Motor neuron (in vitro differentiated cells): ENCODE measurements at regions not wholly inside any gene's neighbourhood (a gene's known extent, or its start where the extent isn't known, plus 50 kb on each side); places are given as distances from the start of the nearest gene placed in this dataset.
"Not testable (repeated sequence)": the region's sequence is repeated elsewhere in the genome, so short reads cannot be mapped to it uniquely, and the experiment has no call there.

Source experiments
- ATAC-seq, 8 experiments: fragments of 200-7000 bp; cut with Tn5 transposase; replicated peaks in 6 of 8; 2 replicates each; pipeline ENCODE4 v1.8.0; 2021; ENCODE audit warnings: mild to moderate bottlenecking in 8 of 8, moderate library complexity in 8 of 8
- H3K27ac ChIP-seq, 2 donors: fragments of 250-450 bp; sonication (Bioruptor Pico); 2 replicates each; pipeline ENCODE4 v1.9.0; 2021; ENCODE audit warnings: antibody characterized with exemption in 2 of 2, mild to moderate bottlenecking in 2 of 2, moderate library complexity in 1 of 2
- H3K4me1 ChIP-seq, 2 donors: fragments of 250-450 bp; sonication (Bioruptor Pico); replicated peaks in 1 of 2; 2 replicates each; pipeline ENCODE4 v1.6.1; 2021; ENCODE audit warnings: antibody characterized with exemption in 2 of 2, mild to moderate bottlenecking in 2 of 2, moderate library complexity in 1 of 2
- H3K4me3 ChIP-seq, 5 donors: fragments of 250-450 bp; sonication (Bioruptor Pico); 2 replicates each; pipeline ENCODE4 v1.9.0; 2021; ENCODE audit warnings: antibody characterized with exemption in 5 of 5, mild to moderate bottlenecking in 5 of 5, moderate library complexity in 4 of 5
- WGBS, 10 experiments: fragments of 450-650 bp; shearing (Covaris generic); methylation state at CpG; one replicate each; pipeline ENCODE4 v1.0.0; 2022; 5-methylcytosine and 5-hydroxymethylcytosine counted together
- in situ Hi-C, 9 experiments: fragments of 400-800 bp; cut with MboI; loops; one replicate each; pipeline ENCODE4 v1.15.0; 2021; ENCODE audit warnings: low sequenced_read_pairs in 9 of 9, low pct_unique_long_range_greater_than_20kb in 2 of 9; ENCODE audit not compliant: unreplicated experiment in 9 of 9

- in situ Hi-C loops, ATAC-seq, H3K27ac ChIP-seq, H3K4me1 ChIP-seq, H3K4me3 ChIP-seq: not testable (repeated sequence)
Observed at GRCh38 chr2:87582579-87582978, 165.3 kb upstream of the PLGLB2 start.

GRCh38 chr2:87583370-87583769 is 164.5 kb upstream of the PLGLB2 start:
- in situ Hi-C loops, H3K4me3 ChIP-seq, H3K4me1 ChIP-seq, H3K27ac ChIP-seq, ATAC-seq: not testable (repeated sequence)
- WGBS, 10 experiments: no CpG with 5 or more reads among the region's 2 CpGs

GRCh38 chr2:87583803-87584202 is 164.1 kb upstream of the PLGLB2 start:
- ATAC-seq: peak in 5 of 8 experiments; percentile 44 to 74 (median 66)
- H3K27ac ChIP-seq, in situ Hi-C loops, H3K4me1 ChIP-seq: not testable (repeated sequence)
- no CpG with 5 or more reads among the region's 15 CpGs for WGBS, 10 experiments
- peak overlapping the region in 1 of 5 donors; percentile 14 for H3K4me3 ChIP-seq

GRCh38 chr2:87584268-87584906 is 163.5 kb upstream of the PLGLB2 start:
- peak in 5 of 8 experiments; percentile 89 to 97 (median 90) for ATAC-seq
- H3K4me3 ChIP-seq, H3K27ac ChIP-seq, H3K4me1 ChIP-seq, in situ Hi-C loops: not testable (repeated sequence)
- WGBS, 10 experiments: no CpG with 5 or more reads among the region's 35 CpGs

GRCh38 chr2:87587934-87588333 is 160.0 kb upstream of the PLGLB2 start:
- H3K4me1 ChIP-seq, H3K27ac ChIP-seq, ATAC-seq, H3K4me3 ChIP-seq, in situ Hi-C loops: not testable (repeated sequence)
- WGBS, 10 experiments: no CpG with 5 or more reads among the region's 1 CpG

GRCh38 chr2:87592974-87593373 is 154.9 kb upstream of the PLGLB2 start:
- H3K27ac ChIP-seq, H3K4me1 ChIP-seq, H3K4me3 ChIP-seq, in situ Hi-C loops, ATAC-seq: not testable (repeated sequence)
- WGBS, 10 experiments: no CpG with 5 or more reads among the region's 4 CpGs

- ATAC-seq: peak; percentile 32 to 99 (median 88)
- H3K27ac ChIP-seq, in situ Hi-C loops, H3K4me1 ChIP-seq, H3K4me3 ChIP-seq: not testable (repeated sequence)
- no CpG with 5 or more reads among the region's 10 CpGs for WGBS, 10 experiments
Observed at GRCh38 chr2:87593784-87594610, 153.9 kb upstream of the PLGLB2 start.

- H3K4me3 ChIP-seq, H3K27ac ChIP-seq, H3K4me1 ChIP-seq, in situ Hi-C loops: not testable (repeated sequence)
- WGBS, 10 experiments: no CpG with 5 or more reads among the region's 7 CpGs
- peak in 3 of 8 experiments; percentile 17 to 71 (median 47) for ATAC-seq
Observed at GRCh38 chr2:87594611-87594992, 153.3 kb upstream of the PLGLB2 start.

GRCh38 chr2:87595017-87595416 is 152.9 kb upstream of the PLGLB2 start:
- in situ Hi-C loops, H3K4me1 ChIP-seq, H3K27ac ChIP-seq, H3K4me3 ChIP-seq: not testable (repeated sequence)
- no CpG with 5 or more reads among the region's 6 CpGs for WGBS, 10 experiments
- peak in 5 of 8 experiments; percentile 27 to 65 (median 35) for ATAC-seq

- H3K4me1 ChIP-seq, ATAC-seq, H3K27ac ChIP-seq, in situ Hi-C loops, H3K4me3 ChIP-seq: not testable (repeated sequence)
- WGBS, 10 experiments: no CpG with 5 or more reads among the region's 3 CpGs
Observed at GRCh38 chr2:87600961-87601360, 146.9 kb upstream of the PLGLB2 start.

- in situ Hi-C loops, H3K27ac ChIP-seq, H3K4me1 ChIP-seq, ATAC-seq, H3K4me3 ChIP-seq: not testable (repeated sequence)
- WGBS, 10 experiments: no CpG with 5 or more reads among the region's 7 CpGs
Observed at GRCh38 chr2:87602118-87602517, 145.8 kb upstream of the PLGLB2 start.

GRCh38 chr2:87602728-87603127 is 145.2 kb upstream of the PLGLB2 start:
- ATAC-seq: peak in 3 of 8 experiments; percentile 50 to 74 (median 70)

GRCh38 chr2:87603418-87604278 is 144.2 kb upstream of the PLGLB2 start:
- no CpG with 5 or more reads among the region's 10 CpGs for whole genome bisulfite sequencing, 10 experiments
- H3K4me1 ChIP-seq, H3K27ac ChIP-seq, H3K4me3 ChIP-seq, in situ Hi-C loops: not testable (repeated sequence)
- ATAC-seq: peak in 7 of 8 experiments; percentile 24 to 59 (median 41)

More at GRCh38 chr2:87602728-87603127, 145.2 kb upstream of the PLGLB2 start:
- H3K27ac ChIP-seq, H3K4me1 ChIP-seq, in situ Hi-C loops, H3K4me3 ChIP-seq: not testable (repeated sequence)
- WGBS, 10 experiments: no CpG with 5 or more reads among the region's 2 CpGs
